ENCODE measurements at regions not wholly inside any gene's neighbourhood (a gene's known extent, or its start where the extent isn't known, plus 50 kb on each side); places are given as distances from the start of the nearest gene placed in this dataset.

DNA sequence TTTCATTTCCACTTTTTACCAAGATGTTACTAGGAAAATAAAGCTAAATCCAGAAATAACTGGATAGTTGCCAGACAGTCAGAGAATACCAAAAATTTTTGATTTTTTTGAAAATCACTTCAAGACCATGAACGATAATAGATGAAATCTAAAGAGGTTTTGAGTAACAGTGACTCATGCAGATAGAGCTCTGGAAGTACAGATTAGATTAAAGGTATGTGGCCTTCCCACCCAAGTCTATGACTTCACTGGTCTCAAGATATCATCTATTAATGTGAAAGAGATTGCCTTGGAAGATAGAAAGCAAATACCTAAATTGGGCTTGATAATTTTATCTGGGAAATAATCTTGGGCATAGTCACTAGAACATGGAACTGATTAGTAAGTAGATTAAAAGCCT, 415.9 kb downstream of the METTL15 start:
- Histone ChIP-seq H2AFZ (ENCODE audit: low read length) (no peak overlapping the region), H3F3A (ENCODE audit: low read length, unreplicated experiment) (no peaks in the 10 kb centered on the region), H3K4me2 (ENCODE audit: low read length) (no peak overlapping the region), H3K4me3 (ENCODE audit: low read length) (no peak overlapping the region), H3K36me3 (ENCODE audit: low read depth, low read length) (peaks cover 7% of the 10 kb centered on the region; the same call in 1 of the 2 replicates), H3K4me1 (ENCODE audit: insufficient read depth, low read length) (no peaks in the 10 kb centered on the region), H3K79me2 (ENCODE audit: low read length) (no peaks in the 10 kb centered on the region), H3K9me2 (replicated peaks; ENCODE audit: low read length) (no peaks in the 10 kb centered on the region), H3K9me3 (ENCODE audit: low read length) (peaks cover 9% of the 10 kb centered on the region), H4K20me1 (ENCODE audit: low read length) (no peaks in the 10 kb centered on the region), H3K27me3 (ENCODE audit: low read length) (no peaks in the 10 kb centered on the region), H3K9ac (ENCODE audit: low read length) (no peak overlapping the region), H3K27ac (ENCODE audit: low read length) (no peak overlapping the region)
- BruUV-seq (replicated peaks): no TSS peak
- ATAC-seq: no peak
- POLR2A ChIA-PET (ENCODE audit: unreplicated experiment): no interaction called here
- peak; percentile 22 for DNase-seq
- CTCF ChIA-PET: no interaction called here
- intact Hi-C loops (cut with micrococcal nuclease): no loop called here
- TF ChIP-seq EZH2 (IDR thresholded peaks at IDR 0.05; ENCODE audit: low read length, unreplicated experiment): no peak
- TF ChIP-seq, protein P1, sequence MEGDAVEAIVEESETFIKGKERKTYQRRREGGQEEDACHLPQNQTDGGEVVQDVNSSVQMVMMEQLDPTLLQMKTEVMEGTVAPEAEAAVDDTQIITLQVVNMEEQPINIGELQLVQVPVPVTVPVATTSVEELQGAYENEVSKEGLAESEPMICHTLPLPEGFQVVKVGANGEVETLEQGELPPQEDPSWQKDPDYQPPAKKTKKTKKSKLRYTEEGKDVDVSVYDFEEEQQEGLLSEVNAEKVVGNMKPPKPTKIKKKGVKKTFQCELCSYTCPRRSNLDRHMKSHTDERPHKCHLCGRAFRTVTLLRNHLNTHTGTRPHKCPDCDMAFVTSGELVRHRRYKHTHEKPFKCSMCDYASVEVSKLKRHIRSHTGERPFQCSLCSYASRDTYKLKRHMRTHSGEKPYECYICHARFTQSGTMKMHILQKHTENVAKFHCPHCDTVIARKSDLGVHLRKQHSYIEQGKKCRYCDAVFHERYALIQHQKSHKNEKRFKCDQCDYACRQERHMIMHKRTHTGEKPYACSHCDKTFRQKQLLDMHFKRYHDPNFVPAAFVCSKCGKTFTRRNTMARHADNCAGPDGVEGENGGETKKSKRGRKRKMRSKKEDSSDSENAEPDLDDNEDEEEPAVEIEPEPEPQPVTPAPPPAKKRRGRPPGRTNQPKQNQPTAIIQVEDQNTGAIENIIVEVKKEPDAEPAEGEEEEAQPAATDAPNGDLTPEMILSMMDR (conservative IDR thresholded peaks at IDR 0.05; ENCODE audit: low read depth, low read length): no peak
- no peak for TF ChIP-seq EZH2phosphoT487 (IDR thresholded peaks at IDR 0.05; ENCODE audit: borderline replicate concordance, low read length)

- TF ChIP-seq EZH2 (IDR thresholded peaks at IDR 0.05; ENCODE audit: low read length, unreplicated experiment): no peak
- TF ChIP-seq, protein P1 (conservative IDR thresholded peaks at IDR 0.05; ENCODE audit: low read depth, low read length): no peak
- no peak for TF ChIP-seq EZH2phosphoT487 (IDR thresholded peaks at IDR 0.05; ENCODE audit: borderline replicate concordance, low read length)
- BruUV-seq (replicated peaks): no TSS peak
- H3K9me3 ChIP-seq (ENCODE audit: low read length): no peaks in the 10 kb centered on the region
- no peak overlapping the region for H3K27ac ChIP-seq (ENCODE audit: low read length)
- H3K4me1 ChIP-seq (ENCODE audit: insufficient read depth, low read length): no peaks in the 10 kb centered on the region
- no peaks in the 10 kb centered on the region for H4K20me1 ChIP-seq (ENCODE audit: low read length)
- no peaks in the 10 kb centered on the region for H3K27me3 ChIP-seq (ENCODE audit: low read length)
- ATAC-seq (no peak), DNase-seq (no peak)
- no peaks in the 10 kb centered on the region for H3F3A ChIP-seq (ENCODE audit: low read length, unreplicated experiment)
- ChIA-PET CTCF (no interaction called here), POLR2A (ENCODE audit: unreplicated experiment) (no interaction called here)
- H3K79me2 ChIP-seq (ENCODE audit: low read length): no peaks in the 10 kb centered on the region
- H3K4me3 ChIP-seq (ENCODE audit: low read length): no peak overlapping the region
- no peak overlapping the region for H2AFZ ChIP-seq (ENCODE audit: low read length)
- no peak overlapping the region for H3K4me2 ChIP-seq (ENCODE audit: low read length)
- no peaks in the 10 kb centered on the region for H3K36me3 ChIP-seq (ENCODE audit: low read depth, low read length)
- intact Hi-C loops (cut with micrococcal nuclease): no loop called here
- H3K9ac ChIP-seq (ENCODE audit: low read length): no peak overlapping the region
- no peaks in the 10 kb centered on the region for H3K9me2 ChIP-seq (replicated peaks; ENCODE audit: low read length)
Measured at GRCh38 chr11:28521075-28521474, 412.9 kb downstream of the METTL15 start.

DNA sequence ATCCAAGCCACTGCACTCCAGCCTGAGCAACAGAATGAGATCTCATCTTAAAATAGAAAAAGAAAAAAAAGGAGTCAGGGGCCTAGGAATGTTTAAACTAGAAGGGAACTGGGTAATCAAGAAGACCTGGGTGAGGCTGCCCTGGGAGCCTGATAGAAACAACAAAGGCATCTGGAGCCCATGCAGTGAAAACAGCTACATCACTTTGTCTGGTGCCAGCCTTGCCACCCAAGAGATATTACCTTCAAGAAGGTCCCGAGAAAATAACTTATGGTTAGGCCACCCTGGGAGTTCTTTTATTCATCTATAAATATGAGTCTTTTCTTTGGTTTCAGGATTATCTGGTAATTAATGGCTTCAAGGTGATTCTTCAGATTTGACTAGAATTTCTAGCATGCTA, 412.1 kb downstream of the METTL15 start:
- Histone ChIP-seq H3K4me1 (ENCODE audit: insufficient read depth, low read length) (no peaks in the 10 kb centered on the region), H3K79me2 (ENCODE audit: low read length) (no peaks in the 10 kb centered on the region), H2AFZ (ENCODE audit: low read length) (no peak overlapping the region), H3K9ac (ENCODE audit: low read length) (no peak overlapping the region), H3K4me3 (ENCODE audit: low read length) (no peak overlapping the region), H4K20me1 (ENCODE audit: low read length) (no peaks in the 10 kb centered on the region), H3K27me3 (ENCODE audit: low read length) (no peaks in the 10 kb centered on the region), H3K27ac (ENCODE audit: low read length) (no peak overlapping the region), H3K4me2 (ENCODE audit: low read length) (no peak overlapping the region), H3K9me3 (ENCODE audit: low read length) (no peaks in the 10 kb centered on the region), H3F3A (ENCODE audit: low read length, unreplicated experiment) (no peaks in the 10 kb centered on the region), H3K36me3 (ENCODE audit: low read depth, low read length) (no peaks in the 10 kb centered on the region), H3K9me2 (replicated peaks; ENCODE audit: low read length) (no peaks in the 10 kb centered on the region)
- POLR2A ChIA-PET (ENCODE audit: unreplicated experiment): interaction anchor here (0.6 kb wide), 1 partner anchor 829 kb away, joined by 3 read pairs; no protein-coding TSS in a partner anchor
- CTCF ChIA-PET: no interaction called here
- intact Hi-C loops (cut with micrococcal nuclease): no loop called here
- TF ChIP-seq EZH2 (IDR thresholded peaks at IDR 0.05; ENCODE audit: low read length, unreplicated experiment) (no peak), EZH2phosphoT487 (IDR thresholded peaks at IDR 0.05; ENCODE audit: borderline replicate concordance, low read length) (no peak)
- TF ChIP-seq, protein P1 (conservative IDR thresholded peaks at IDR 0.05; ENCODE audit: low read depth, low read length): no peak
- ATAC-seq (no peak), DNase-seq (no peak)
- BruUV-seq (replicated peaks): no TSS peak
